ENCODE measurements at regions not wholly inside any gene's neighbourhood (a gene's known extent, or its start where the extent isn't known, plus 50 kb on each side); places are given as distances from the start of the nearest gene placed in this dataset.

GRCh38 chr18:41150316-41150715, 804.7 kb upstream of the PIK3C3 start:
- TF ChIP-seq YY1 (IDR thresholded peaks at IDR 0.05; ENCODE audit: low read depth, low read length) = no peak
- no peak for TF ChIP-seq CTCF (IDR thresholded peaks at IDR 0.05; ENCODE audit: control extremely low read depth in 1 of 3, insufficient read depth in 1 of 3, low read depth in 1 of 3, low read length in 3 of 3)
- TF ChIP-seq POLR2A (IDR thresholded peaks at IDR 0.05; ENCODE audit: control extremely low read depth in 1 of 2, low read depth in 2 of 2, low read length in 2 of 2) = no peak
- TF ChIP-seq BRCA1 (IDR thresholded peaks at IDR 0.05; ENCODE audit: low read depth, low read length) = no peak
- no peak for TF ChIP-seq CHD1 (IDR thresholded peaks at IDR 0.05; ENCODE audit: low read depth, low read length)
- no peak for TF ChIP-seq EP300 (IDR thresholded peaks at IDR 0.05; ENCODE audit: borderline replicate concordance in 1 of 2, low read depth in 2 of 2, low read length in 2 of 2)
- TF ChIP-seq CREB1 (IDR thresholded peaks at IDR 0.05) = no peak
- no peak for TF ChIP-seq KDM5A (IDR thresholded peaks at IDR 0.05; ENCODE audit: low read length)
- no peak for TF ChIP-seq POLR2AphosphoS5 (IDR thresholded peaks at IDR 0.05; ENCODE audit: low read depth, low read length)

Measured in H1 (cell line).